Non-pigmented ciliary epithelial cell (primary cell): ENCODE measurements at regions not wholly inside any gene's neighbourhood (a gene's known extent, or its start where the extent isn't known, plus 50 kb on each side); places are given as distances from the start of the nearest gene placed in this dataset.

Experiments
- DNase-seq: peaks from one replicate; pipeline ENCODE4 v3.0.0-alpha.2; 2010; ENCODE audit warnings: low read depth

DNA sequence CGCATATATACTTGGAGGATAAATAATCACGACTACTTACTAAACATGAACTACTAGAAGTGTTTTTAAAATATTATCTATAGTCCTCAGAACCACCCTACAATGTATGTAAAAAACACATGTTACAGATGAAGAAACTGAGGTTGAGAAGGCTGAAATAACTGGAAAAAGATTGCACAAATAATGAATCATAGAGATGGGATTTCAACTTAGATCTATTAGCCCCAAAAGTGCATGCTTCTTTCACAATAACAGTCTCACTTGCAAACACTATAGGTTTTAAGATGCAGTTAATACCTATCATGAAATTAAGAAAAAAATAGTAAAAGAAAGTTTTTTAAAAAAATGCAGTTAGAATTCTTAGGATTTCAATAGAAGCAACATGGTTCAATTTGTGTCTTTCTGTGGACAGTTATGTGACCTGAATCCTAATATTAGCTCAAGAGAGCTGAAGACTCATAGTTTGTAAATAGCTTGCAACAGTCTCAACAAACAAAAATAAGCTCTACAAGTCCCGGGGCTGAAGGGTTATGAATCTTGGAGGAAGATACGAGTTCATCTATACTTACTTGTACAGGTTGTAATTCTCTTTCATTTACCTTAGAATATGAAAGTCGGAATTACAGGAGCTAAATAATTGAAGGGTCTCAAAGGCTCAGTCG, 58.6 kb upstream of the NTPCR start:
- no peak for DNase-seq

DNA sequence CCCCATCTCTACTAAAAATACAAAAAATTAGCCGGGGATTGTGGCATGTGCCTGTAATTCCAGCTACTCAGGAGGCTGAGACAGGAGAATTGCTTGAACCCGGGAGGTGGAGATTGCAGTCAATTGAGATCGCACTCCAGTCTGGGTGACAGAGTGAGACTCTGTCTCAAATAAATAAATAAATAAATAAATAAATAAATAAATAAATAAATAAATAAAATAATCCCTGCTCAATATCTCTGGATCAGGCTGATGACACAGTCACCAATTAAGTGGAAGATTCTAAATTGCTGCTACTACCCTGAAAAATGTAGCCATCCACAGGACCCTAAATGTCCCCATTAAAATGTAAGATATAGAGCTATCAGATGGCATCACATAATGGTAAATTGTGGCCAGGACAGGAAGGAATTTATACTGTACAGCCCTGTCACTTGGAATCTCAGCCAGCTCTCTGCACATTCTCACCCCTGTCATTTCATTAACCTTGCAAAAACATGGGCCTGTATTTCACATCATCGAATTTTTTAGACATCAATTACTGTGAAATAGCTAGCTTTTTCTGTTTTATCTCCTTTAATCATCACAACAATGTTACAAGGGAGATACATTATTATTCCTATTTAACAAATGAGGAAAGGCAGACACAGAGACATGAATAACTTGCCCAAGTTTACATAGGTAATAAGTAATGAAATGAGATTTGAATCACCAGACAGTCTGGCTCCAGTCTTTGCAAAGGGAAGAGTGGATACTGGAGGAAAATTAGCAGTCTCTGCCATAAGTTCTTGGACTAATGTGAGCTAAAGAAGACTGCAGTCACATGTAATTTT, 56.7 kb upstream of the NTPCR start:
- no peak for DNase-seq

GRCh38 chr1:232894436-232894835, 56.0 kb upstream of the NTPCR start:
- no peak for DNase-seq

DNA sequence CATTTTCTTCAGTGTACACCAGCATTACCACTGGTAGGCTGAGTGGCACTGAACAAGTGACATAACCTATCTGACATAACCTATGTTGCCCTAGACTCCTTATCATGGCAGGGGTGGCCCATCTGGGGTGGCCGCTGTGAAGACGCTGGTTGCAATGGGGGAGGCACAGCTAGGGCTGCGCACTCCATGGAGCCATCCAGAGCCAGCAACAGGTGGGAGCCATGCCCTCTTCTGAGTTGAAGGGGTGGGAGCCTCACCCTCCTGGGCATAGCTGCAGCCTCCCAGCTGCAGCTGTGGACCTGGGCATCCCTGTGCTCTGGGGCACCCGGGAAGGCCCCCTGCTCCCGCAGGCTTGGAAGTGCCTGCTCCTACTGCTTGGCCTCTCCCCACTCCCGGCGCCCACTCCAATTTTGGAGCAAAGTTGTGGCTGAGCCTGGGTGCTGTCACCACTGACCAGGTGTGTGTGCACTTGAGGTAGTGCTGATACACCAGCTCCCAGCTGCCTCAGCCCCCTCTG, 52.4 kb upstream of the NTPCR start:
- no peak for DNase-seq

DNA sequence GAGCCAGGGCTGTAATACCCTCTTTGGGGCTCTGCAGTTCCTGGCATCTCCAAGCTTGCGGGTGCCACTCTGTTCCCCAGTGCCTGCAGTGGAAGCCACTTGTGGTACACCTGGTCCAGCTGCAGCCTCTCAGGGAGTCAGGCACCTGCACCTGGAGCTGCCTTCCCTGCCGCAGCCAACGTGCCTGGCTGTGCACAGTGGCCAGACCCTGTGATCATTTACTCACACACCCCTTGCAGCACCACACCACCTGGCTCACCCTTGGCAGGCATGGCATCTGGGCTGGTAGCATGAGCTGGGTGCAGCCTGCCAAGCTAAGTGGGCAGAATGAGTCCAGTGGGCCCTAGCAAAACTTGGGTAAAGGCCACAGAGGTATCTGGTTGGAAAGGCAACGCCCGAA, 51.1 kb upstream of the NTPCR start:
- DNase-seq = no peak

GRCh38 chr1:232899839-232900238, 50.6 kb upstream of the NTPCR start:
- DNase-seq = no peak
